Left ventricle myocardium superior (tissue), 1 donor: ENCODE measurements at regions not wholly inside any gene's neighbourhood (a gene's known extent, or its start where the extent isn't known, plus 50 kb on each side); places are given as distances from the start of the nearest gene placed in this dataset.
A peak's percentile ranks its signal among the peaks of the same experiment; 100 is the strongest.
"Not testable (repeated sequence)": the region's sequence is repeated elsewhere in the genome, so short reads cannot be mapped to it uniquely, and the experiment has no call there.

Experiments
- ATAC-seq: fragments of 200-7000 bp; cut with Tn5 transposase; one replicate; pipeline ENCODE4 v1.9.1; 2020; ENCODE audit warnings: mild to moderate bottlenecking, moderate library complexity
- DNase-seq: peaks from one replicate; pipeline ENCODE4 v3.0.0-alpha.2; 2020
- intact Hi-C: fragments of 100-400 bp; cut with micrococcal nuclease; formaldehyde crosslinking; loops from one replicate; pipeline ENCODE4 v1.11.0; 2022
- donor health status: DM: no; HTN: yes; CAD: no; lungs with severe emphysema.

DNA sequence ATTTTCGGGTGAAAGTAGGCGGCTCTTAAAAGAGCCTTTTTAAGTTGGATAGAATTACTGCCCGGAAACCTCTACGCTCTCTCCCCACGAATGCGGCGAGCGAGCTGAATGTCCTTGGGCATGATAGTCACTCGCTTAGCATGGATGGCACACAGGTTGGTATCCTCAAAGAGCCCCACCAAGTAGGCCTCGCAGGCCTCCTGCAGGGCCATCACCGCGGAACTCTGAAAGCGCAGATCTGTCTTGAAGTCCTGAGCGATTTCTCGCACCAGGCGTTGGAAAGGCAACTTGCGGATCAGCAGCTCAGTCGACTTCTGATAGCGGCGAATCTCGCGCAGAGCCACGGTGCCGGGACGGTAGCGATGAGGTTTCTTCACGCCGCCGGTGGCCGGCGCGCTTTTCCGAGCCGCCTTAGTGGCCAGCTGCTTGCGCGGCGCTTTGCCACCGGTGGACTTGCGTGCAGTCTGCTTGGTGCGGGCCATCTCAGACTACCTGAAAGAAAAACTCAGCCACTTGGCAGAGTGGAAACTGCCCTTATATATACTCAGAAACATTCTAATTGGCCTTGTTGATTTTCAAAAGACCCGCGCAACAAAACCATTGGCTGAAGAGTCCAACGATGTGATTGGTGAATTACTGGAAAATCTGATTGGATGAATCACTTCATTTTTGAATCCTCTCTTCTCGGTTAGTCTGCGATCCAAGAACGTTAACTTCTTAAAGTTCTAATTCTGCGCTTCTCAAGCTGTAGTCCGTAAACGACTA, 93.9 kb upstream of the BTN3A2 start:
- DNase-seq (peak; percentile 47), ATAC-seq (peak; percentile 59)
- intact Hi-C loops, result no loop called here

DNA sequence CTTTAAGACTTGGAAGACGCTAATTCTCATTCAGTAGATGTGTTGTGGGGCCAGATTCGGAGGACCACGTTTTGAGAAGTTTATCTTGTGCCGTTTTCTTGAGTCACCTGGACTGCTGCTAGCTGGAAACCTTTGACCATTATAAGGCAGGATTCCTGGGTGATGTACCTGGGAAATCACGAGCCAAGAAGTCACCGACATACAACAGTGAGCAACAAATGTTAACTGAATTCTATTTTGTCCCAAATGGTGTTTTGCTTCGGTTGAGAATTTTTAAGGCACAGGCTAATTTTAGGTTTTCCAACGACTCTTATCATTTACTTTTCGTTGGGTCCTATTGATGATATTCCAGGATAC, 93.4 kb upstream of the BTN3A2 start:
- no peak for ATAC-seq
- intact Hi-C loops, result no loop called here

DNA sequence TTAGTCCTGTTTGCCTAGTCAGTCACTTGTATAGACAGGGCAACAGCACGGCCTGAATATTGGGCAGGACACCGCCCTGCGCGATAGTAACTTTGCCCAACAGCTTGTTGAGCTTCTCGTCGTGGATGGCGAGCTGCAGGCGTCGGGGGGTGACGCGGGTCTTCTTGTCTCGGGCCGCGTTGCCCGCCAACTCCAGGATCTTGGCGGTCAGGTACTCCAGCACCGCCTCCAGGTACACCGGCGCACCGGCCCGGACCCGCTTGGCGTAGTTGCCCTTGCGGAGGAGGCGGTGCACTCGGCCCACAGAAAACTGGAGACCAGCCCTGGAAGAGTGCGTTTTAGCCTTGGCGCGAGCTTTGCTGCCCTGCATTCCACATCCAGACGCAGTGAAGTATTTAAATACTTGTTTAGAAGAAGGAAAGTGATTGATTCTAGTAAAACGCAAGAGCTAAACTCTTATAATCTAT, 92.8 kb upstream of the BTN3A2 start:
- ATAC-seq (peak; percentile 54), DNase-seq (peak; percentile 54)
- intact Hi-C loops, result no loop called here

More for the DNA sequence above, 93.4 kb upstream of the BTN3A2 start:
- DNase-seq, result no peak

DNA sequence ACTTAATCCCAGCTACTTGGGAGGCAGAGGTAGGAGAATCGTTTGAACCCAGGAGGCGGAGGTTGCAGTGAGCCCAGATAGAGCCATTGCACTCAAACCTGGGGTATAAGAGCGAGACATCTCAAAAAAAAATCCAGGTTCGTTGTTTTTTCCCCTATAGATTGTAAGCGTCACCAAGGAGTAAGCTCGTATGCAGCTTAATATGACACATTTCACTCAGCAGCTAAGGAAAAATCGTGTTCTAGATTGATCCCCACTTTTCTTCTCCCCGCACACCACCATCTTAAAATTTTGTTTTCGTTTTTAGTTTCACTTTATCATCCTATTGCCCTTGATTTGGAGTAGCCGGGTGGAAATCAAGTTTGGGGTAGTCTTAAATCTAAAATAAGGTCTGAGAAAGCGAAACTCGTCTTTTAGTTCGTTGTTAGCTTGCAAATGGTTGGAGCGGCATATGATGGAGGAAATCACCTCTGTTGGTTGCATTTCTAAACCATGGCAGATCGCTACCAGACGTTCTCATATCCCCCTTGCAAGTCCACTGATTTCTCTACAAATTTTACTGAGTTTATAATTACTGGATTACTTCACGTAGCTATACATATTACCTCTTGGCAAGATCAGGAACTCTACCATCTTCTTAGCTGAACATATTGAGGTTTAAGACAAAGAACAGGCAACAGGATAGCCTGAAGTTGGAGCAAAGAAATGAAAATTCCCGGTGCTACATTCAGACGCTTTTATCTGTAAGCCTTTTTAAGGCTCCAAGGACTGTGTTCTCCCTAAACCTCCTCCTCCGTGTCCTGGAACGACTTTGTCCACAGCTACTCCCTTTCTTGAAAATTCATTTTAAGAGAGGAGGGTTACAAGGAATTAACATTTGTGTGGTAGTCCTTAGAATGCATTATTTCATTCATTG, 91.1 kb upstream of the BTN3A2 start:
- ATAC-seq (no peak), DNase-seq (no peak)
- intact Hi-C loops, result no loop called here

DNA sequence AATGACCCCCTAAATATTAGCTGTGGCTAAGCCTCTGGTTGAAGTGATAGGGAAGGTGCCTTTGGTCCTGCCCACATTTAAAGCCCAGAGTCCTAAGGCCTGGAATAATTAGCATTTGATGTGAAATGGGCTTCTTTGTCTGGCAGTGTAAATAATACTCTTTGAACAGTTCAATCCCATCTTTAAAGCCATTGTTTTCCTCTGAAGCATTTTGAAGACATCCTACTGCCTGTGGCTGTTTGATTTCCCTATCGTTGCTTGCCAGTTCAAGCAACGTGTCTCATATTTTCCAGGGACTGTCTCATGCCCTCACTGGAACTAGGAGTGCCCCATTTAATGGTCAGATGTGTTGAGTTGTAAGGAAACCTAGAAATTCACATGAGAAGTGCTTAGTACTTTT, 89.3 kb upstream of the BTN3A2 start:
- intact Hi-C loops, result no loop called here
- ATAC-seq (no peak), DNase-seq (no peak)

DNA sequence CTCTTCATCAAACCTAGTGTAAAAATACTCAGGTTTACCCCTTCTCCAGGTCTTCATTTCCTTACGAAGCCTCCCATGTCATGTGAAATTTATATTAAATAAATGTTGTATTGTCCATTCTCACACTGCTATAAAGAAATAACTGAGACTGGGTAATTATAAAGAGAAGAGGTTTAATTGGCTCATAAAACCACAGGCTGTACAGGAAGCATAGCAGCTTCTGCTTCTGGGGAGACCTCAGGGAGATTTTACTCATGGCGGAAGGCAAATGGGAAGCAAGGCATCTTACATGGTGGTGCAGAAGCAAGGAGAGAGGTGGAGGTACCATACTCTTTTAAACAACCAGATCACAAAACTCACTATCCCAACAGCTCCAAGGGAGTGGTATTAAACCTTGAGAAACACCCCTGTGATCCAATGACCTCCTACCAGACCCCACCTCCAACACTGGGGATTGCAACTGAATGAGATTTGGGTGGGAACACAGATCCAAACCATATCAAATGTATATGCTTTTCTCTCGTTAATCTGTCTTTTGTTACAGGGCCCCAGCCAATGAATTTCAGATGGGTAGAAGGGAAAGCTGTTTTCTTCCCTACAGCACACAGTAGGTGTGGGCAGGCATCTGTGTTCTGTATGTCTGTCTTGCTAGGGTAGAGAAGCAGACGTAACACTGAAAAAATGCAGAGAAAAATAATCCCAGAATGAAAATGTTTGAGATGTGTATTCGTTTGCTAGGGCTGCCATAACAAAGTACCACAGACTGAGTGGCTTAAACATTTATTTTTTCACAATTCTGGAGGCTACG, 88.0 kb upstream of the BTN3A2 start:
- ATAC-seq, result no peak
- no peak for DNase-seq
- intact Hi-C loops, result no loop called here

DNA sequence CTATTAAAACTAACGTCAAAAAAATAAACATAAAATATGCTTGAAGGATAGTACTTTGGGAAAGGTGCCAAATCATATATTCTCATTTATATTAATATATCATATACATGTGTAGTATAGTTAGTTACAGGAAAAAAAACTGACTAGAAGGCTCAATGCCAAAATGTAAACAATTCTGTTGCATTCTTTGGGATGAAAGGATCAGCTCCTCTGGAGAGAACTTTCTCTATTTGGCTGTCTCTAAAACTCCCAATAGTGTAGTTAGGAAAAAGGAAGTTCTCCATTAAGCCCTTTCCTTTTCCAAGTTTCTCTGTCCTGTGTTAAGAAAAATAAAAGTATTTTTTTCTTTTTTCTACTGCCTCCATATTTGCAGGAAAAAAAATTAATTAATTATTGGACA, 86.5 kb upstream of the BTN3A2 start:
- ATAC-seq (no peak), DNase-seq (no peak)
- intact Hi-C loops, result no loop called here

DNA sequence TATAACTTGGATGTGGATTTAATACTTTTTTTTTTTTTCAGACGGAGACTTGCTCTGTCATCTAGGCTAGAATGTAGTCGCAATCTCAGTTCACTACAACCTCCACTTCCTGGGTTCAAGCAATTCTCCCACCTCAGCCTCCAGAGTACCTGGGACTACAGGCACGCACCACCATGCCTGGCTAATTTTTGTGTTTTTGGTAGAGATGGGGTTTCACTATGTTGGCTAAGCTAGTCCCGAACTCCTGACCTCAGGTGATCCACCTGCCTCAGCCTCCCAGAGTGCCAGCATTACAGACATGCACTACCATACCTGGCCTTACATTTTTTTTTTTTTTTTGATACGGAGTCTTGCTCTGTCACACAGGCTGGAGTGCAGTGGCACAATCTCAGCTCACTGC, 85.6 kb upstream of the BTN3A2 start:
- ATAC-seq, intact Hi-C loops: not testable (repeated sequence)

DNA sequence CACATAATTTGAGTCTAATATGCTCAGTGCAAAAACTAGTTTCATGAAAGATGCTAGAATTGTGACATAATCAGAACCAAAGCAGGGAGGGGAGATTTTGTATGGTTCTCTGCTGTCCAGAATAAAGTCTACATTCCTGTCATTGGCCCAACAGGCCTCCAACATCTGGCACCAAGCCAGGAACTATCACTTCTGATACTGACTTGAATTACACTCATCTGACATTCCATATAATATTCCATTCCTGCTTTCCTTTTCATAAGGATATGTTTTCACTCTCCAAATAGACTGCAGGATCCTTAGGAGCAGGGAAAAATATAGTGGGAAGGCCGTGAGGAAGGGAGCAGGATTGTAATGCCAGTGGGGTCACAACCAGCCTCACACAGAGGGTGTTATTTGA, 84.6 kb upstream of the BTN3A2 start:
- DNase-seq (no peak), ATAC-seq (no peak)
- intact Hi-C loops, result no loop called here

More for the DNA sequence above, 85.6 kb upstream of the BTN3A2 start:
- DNase-seq, result not testable (repeated sequence)

DNA sequence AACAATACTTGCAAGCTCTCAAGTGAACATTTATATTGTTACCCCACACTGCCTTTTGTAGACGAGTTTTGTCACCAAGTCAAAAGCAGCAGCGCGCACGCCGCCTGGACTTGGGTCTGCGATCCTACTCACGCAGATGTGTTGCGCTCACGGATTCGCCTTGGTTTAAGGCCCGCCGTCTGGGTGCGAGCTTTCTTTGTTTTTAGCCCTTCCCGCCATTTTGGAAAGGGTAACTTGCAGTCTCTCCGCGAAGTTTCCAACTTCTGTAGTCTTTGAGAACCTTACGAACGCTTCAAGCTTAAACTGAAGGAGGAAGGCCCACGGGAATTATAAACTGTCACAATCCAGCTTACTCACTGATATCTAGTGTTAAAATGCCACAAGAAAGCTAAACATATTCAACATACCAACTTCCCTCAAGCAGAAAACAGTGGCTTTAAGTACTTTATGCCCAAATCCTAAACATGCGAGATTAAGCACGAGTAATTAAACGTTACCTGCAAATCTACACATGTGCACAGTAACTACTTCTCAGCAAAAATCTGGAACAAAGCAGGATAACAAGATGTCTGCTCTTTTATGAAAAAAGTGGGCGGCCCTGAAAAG, 80.4 kb upstream of the BTN3A2 start:
- intact Hi-C loops, result no loop called here

DNA sequence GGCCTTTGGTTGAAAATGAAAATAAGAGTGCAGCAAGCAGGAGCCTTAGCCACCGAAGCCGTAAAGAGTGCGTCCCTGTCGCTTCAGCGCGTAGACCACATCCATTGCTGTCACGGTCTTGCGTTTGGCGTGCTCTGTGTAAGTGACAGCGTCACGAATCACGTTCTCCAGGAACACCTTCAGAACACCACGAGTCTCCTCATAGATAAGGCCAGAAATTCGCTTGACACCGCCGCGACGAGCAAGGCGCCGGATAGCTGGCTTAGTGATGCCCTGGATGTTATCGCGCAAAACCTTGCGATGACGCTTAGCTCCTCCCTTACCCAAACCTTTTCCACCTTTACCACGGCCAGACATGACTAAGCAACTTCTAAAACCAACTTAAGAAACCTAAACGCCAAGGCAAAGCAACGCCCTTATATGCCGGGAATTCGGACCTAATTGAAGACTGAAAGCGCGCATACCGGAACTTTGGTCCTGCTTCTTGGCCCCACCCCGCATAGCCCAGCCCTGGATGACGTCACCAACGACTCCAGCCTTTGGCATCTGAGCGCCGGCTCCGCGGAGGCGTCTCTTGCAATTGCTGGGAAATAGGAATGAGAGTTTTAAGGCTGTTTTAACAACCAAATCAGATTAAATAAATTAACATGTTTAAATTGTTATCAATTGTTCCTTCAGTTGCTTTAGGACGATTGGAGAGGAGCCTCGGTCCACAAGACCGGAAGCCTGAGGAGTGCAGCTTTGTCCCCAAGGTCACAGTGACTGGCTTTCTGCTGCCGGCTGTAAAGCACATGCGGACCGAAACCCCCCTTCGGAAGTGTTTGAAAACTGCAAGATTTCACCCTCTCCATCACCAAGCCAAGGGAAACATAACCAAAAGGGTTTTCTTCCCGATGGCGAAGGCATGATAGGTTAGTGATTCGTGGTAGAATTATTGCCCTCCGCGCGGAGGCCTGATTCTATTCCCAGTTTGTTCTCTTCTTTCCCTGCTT, 79.6 kb upstream of the BTN3A2 start:
- DNase-seq, result peak; percentile 95
- peak; percentile 96 for ATAC-seq
- intact Hi-C loops, result no loop called here

More for the DNA sequence above, 80.4 kb upstream of the BTN3A2 start:
- ATAC-seq, result peak; percentile 31
- DNase-seq, result peak; percentile 74

DNA sequence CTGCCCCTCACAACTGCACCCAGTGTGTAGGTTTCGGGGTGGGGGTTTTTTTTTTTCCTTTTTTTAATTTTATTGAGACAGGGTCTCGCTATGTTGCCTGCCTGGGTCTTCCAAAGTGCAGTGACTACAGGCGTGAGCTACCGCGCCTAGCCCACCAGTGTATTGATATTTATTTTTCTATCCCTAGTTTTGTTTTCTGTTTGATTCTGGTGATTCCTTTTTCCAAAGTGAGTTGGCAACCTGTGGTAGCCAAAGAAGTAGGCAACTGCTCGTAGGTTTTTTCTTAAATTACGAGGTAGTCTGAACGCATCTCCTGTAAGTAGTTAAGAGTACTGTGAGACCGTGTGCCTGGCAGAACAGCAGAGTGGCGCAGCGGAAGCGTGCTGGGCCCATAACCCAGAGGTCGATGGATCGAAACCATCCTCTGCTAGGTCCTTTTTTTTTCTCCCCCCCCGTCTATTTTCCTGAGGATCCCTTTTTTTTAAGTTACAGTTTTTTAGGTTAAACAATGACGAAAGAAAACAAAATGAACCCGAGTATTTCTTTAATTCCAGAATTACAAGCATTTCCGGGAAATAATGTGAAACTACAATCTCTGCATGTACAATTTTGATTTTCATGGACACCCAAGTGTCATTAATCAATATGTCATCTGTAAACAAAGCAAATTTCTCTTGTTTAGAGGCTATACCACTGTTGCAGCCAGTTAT, 78.7 kb upstream of the BTN3A2 start:
- DNase-seq, result peak; percentile 64
- ATAC-seq, result peak; percentile 77
- intact Hi-C loops, result no loop called here

DNA sequence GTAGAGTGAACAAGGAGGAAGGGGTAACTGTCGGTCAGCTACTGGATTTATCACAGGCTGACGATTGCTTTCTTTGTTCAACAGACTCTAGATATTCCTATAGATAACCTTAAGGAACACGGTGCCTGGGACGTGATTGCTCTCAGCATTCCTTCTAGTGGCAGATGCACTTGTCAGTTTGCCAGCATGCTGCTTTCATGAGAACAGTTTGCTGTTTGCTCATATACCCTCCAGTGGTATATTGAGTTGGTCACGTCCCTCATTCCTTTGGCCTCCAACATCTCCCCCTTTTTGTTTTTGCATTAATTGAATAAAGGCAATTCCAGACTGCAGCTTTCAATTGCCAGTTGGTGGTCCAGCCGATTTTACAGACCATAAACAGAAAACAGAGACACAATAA, 76.8 kb upstream of the BTN3A2 start:
- ATAC-seq (no peak), DNase-seq (no peak)
- intact Hi-C loops, result no loop called here

DNA sequence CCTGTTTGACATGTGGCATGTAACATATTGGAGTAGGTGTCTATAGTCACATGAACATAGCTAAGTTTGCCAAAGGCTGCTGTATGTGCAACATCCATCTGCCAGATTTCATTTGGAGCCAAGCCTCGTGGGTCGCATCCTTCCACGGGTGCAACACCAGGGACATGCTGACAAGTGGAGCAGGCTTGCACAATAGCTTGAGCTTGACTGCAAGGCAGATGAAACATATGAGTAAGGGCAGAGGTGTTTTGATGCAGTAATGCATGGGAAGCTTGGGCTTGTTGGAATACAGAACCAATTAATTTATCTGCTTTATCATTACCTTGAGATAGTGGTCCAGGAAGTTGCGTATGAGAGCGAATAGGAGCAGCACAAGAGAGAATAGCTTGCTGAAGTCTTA, 74.1 kb upstream of the BTN3A2 start:
- intact Hi-C loops, result no loop called here
- ATAC-seq (no peak), DNase-seq (no peak)

DNA sequence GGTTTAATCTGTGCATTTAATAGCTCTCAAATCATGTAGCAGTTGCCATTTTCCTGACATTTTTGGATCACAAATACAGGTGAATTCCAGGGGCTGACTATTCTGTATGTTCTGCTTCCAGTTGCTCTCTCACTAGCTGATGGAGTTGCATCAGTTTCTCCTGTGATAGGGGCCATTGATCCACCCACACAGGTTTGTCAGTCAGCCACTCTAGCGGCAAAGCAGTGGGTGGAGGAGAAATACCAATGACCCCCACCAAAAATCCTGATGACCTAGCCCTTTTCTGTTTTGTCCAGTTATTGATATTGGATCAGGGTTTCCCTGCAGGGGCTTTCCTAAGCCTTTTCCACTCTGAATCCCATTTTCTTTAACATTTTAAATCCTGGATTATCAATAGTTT, 72.3 kb upstream of the BTN3A2 start:
- ATAC-seq, result no peak
- DNase-seq, result no peak
- intact Hi-C loops, result no loop called here

DNA sequence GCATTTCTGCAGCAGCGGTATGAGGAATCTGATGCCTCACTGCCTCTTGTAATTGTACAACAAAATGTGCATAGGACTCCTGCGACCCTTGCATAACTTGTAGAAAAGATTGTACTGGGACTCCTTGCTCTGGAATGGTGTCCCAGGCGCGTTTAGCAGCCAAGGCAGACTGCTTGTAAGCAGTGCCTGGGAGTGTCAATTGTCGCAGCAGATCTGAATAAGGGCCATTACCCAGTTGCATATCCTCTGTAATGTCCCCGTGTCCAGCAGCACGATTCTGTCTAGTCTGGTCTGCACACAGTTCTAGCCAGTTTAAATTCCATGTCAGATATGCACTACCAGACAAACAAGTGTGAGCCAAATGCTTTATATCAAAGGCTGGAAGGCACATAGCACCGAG, 70.7 kb upstream of the BTN3A2 start:
- intact Hi-C loops, result no loop called here
- ATAC-seq (no peak), DNase-seq (no peak)
